ENCODE measurements at regions not wholly inside any gene's neighbourhood (a gene's known extent, or its start where the extent isn't known, plus 50 kb on each side); places are given as distances from the start of the nearest gene placed in this dataset.

DNA sequence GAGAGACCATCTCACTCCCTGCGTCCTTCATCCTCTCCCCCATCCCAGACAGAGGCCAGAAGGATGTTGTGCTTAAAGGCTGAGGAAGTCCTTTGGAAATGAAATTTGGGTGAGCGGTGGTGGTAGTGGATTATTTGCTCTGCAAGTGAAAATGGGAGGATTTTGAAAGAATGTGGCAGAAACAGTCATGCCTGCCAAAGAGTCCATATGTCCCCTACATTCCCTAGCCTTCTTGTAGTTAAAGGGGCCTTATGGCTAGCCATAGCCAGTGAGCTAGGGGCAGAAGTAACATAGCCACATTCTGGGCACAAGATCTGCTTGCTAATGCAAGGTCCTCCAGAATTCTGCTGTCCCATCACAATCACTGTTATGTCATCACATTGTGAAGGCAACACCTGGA, 360.2 kb upstream of the TSHZ3 start:
- no peak overlapping the region for H2AFZ ChIP-seq (ENCODE audit: low read length)
- TF ChIP-seq, protein P1, sequence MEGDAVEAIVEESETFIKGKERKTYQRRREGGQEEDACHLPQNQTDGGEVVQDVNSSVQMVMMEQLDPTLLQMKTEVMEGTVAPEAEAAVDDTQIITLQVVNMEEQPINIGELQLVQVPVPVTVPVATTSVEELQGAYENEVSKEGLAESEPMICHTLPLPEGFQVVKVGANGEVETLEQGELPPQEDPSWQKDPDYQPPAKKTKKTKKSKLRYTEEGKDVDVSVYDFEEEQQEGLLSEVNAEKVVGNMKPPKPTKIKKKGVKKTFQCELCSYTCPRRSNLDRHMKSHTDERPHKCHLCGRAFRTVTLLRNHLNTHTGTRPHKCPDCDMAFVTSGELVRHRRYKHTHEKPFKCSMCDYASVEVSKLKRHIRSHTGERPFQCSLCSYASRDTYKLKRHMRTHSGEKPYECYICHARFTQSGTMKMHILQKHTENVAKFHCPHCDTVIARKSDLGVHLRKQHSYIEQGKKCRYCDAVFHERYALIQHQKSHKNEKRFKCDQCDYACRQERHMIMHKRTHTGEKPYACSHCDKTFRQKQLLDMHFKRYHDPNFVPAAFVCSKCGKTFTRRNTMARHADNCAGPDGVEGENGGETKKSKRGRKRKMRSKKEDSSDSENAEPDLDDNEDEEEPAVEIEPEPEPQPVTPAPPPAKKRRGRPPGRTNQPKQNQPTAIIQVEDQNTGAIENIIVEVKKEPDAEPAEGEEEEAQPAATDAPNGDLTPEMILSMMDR (IDR thresholded peaks at IDR 0.05; ENCODE audit: extremely low read depth, low read depth, low read length), result no peak
- no peaks in the 10 kb centered on the region for H3K79me2 ChIP-seq (ENCODE audit: insufficient read depth, low read length)
- H3K9me3 ChIP-seq (ENCODE audit: low read depth, low read length), result no peaks in the 10 kb centered on the region
- no peak overlapping the region for H3K4me2 ChIP-seq (ENCODE audit: insufficient read depth, low read length)
- H3K27ac ChIP-seq (ENCODE audit: low read depth, low read length), result no peak overlapping the region
- H3K27me3 ChIP-seq (ENCODE audit: insufficient read depth, low read length), result no peaks in the 10 kb centered on the region
- no peaks in the 10 kb centered on the region for H4K20me1 ChIP-seq (ENCODE audit: insufficient read depth, low read length)
- DNase-seq (ENCODE audit: insufficient read length, low spot score, missing footprints), result no peak
- H3K36me3 ChIP-seq (ENCODE audit: insufficient read depth, low read length), result no peaks in the 10 kb centered on the region
- H3K4me3 ChIP-seq (ENCODE audit: insufficient read depth, low read length), result no peak overlapping the region
- H3K4me1 ChIP-seq (ENCODE audit: insufficient read depth, low read length), result no peaks in the 10 kb centered on the region

DNA sequence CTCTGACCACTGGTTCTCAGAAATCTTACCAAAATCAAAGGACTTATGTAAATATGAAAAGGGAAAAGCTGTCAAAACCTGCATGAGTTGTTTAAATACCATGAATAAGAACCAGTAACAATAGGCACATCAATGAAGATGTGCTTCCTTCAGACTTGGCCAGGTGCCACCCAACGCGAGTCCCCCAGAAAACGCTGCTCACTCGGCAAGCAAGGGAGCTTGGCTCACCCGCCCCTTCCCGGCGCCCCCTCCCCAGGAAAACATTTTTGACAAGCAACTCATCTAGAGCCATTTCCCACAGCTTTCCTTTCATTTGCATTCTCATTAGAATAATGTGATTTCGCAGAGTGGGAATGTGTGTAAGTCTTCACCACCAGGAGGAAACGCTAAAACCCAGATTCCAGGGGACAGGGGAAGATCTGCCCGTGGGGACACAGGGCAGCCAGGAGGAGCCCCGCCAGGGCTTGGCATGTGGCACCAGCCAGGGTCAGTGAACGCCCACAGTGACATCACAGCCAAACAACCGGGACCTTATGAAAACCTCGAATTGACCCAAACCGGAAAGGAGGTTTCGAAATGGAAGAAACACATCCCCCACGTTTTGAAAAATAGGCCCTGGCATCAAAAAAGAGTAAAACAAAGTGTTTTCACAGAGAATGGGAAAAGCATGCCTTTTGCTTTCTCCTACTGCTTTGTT, 366.2 kb upstream of the TSHZ3 start:
- Histone ChIP-seq H3K27me3 (ENCODE audit: insufficient read depth, low read length) (no peaks in the 10 kb centered on the region), H4K20me1 (ENCODE audit: insufficient read depth, low read length) (no peaks in the 10 kb centered on the region), H3K36me3 (ENCODE audit: insufficient read depth, low read length) (no peaks in the 10 kb centered on the region), H3K27ac (ENCODE audit: low read depth, low read length) (no peak overlapping the region), H2AFZ (ENCODE audit: low read length) (peak overlapping the region; percentile 70), H3K9me3 (ENCODE audit: low read depth, low read length) (no peaks in the 10 kb centered on the region), H3K4me3 (ENCODE audit: insufficient read depth, low read length) (peak overlapping the region; percentile 52), H3K4me1 (ENCODE audit: insufficient read depth, low read length) (peaks cover 3% of the 10 kb centered on the region), H3K79me2 (ENCODE audit: insufficient read depth, low read length) (no peaks in the 10 kb centered on the region), H3K4me2 (ENCODE audit: insufficient read depth, low read length) (peak overlapping the region; percentile 32)
- no peak for DNase-seq (ENCODE audit: insufficient read length, low spot score, missing footprints)
- TF ChIP-seq, protein P1 (IDR thresholded peaks at IDR 0.05; ENCODE audit: extremely low read depth, low read depth, low read length), result no peak

DNA sequence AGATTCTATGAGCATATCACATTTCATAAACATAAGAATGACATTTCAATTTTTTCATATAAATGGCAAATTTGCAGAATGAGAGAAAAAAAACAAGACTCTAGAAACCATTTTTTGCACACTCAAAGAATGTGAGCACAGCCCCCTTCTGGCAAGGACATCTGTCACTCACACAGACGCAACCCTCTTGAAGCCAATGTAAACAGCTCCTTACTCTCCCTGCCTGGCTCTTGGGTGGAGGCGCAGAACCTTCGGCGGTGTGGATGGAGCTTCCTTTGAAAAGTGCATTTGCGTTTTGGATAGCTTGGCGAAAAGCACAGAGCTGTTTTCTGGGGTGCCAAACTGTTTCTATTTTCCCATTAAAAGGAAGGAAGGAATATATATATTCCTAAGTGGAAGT, 367.6 kb upstream of the TSHZ3 start:
- Histone ChIP-seq H3K4me1 (ENCODE audit: insufficient read depth, low read length) (peaks cover 3% of the 10 kb centered on the region), H3K4me2 (ENCODE audit: insufficient read depth, low read length) (no peak overlapping the region), H3K79me2 (ENCODE audit: insufficient read depth, low read length) (no peaks in the 10 kb centered on the region), H3K36me3 (ENCODE audit: insufficient read depth, low read length) (no peaks in the 10 kb centered on the region), H4K20me1 (ENCODE audit: insufficient read depth, low read length) (no peaks in the 10 kb centered on the region), H2AFZ (ENCODE audit: low read length) (no peak overlapping the region), H3K4me3 (ENCODE audit: insufficient read depth, low read length) (no peak overlapping the region), H3K27ac (ENCODE audit: low read depth, low read length) (no peak overlapping the region), H3K27me3 (ENCODE audit: insufficient read depth, low read length) (no peaks in the 10 kb centered on the region), H3K9me3 (ENCODE audit: low read depth, low read length) (no peaks in the 10 kb centered on the region)
- TF ChIP-seq, protein P1 (IDR thresholded peaks at IDR 0.05; ENCODE audit: extremely low read depth, low read depth, low read length), result no peak
- DNase-seq (ENCODE audit: insufficient read length, low spot score, missing footprints), result no peak

DNA sequence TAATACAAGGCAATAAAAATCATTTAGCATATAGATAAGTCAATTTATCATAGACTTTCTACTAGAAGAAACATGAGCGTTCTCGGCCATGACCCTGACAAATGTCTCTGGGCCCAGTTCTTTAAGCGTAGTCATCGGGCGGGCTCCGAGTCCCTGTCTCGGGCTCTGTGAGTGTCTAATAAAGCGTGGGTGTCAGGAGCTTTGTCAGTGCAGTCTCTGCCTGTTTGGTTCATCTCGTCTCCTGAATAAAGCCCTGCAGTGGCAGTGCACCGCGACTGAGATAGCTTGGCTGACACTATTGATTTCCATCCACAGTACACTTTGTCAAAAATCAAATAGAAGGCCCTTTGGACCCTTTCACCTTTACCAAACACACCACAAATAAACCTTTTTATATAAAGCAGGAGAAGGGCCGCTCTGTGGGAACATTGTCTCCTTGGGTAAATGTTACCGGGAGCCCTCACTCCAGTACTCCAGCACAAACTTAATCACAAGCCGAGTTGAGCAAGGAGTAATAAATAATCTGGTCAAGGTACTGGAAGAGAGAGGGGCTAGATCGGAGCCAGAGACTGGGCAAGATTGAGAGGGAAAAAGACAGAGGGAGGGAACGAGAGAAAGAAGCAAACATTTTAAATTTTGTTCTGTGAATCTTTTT, 368.2 kb upstream of the TSHZ3 start:
- Histone ChIP-seq H2AFZ (ENCODE audit: low read length) (no peak overlapping the region), H3K9me3 (ENCODE audit: low read depth, low read length) (no peaks in the 10 kb centered on the region), H3K4me3 (ENCODE audit: insufficient read depth, low read length) (no peak overlapping the region), H3K27me3 (ENCODE audit: insufficient read depth, low read length) (no peaks in the 10 kb centered on the region), H3K79me2 (ENCODE audit: insufficient read depth, low read length) (no peaks in the 10 kb centered on the region), H4K20me1 (ENCODE audit: insufficient read depth, low read length) (no peaks in the 10 kb centered on the region), H3K36me3 (ENCODE audit: insufficient read depth, low read length) (no peaks in the 10 kb centered on the region), H3K4me1 (ENCODE audit: insufficient read depth, low read length) (peaks cover 3% of the 10 kb centered on the region), H3K4me2 (ENCODE audit: insufficient read depth, low read length) (no peak overlapping the region), H3K27ac (ENCODE audit: low read depth, low read length) (no peak overlapping the region)
- TF ChIP-seq, protein P1 (IDR thresholded peaks at IDR 0.05; ENCODE audit: extremely low read depth, low read depth, low read length), result no peak
- DNase-seq (ENCODE audit: insufficient read length, low spot score, missing footprints), result no peak

Data from osteoblast (primary cell).